OCI-LY7 (cell line): ENCODE measurements at regions not wholly inside any gene's neighbourhood (a gene's known extent, or its start where the extent isn't known, plus 50 kb on each side); places are given as distances from the start of the nearest gene placed in this dataset.
"Not testable (repeated sequence)": the region's sequence is repeated elsewhere in the genome, so short reads cannot be mapped to it uniquely, and the experiment has no call there.

Experiments used
- BruUV-seq: library from RNA; stranded (reverse); fragments of 400-500 nt; replicated peaks from 2 replicates; lab custom pipeline; 2021; lab: Mats Ljungman, UMichigan
- CTCF ChIA-PET: fragments of 300-600 bp; sonication (Branson Sonifier 250); formaldehyde crosslinking; loops from one replicate; lab custom pipeline; 2022; ENCODE audit warnings: antibody characterized with exemption; ENCODE audit not compliant: unreplicated experiment; lab: Charles Lee
- POLR2A ChIA-PET: fragments of 300-600 bp; sonication (Branson Sonifier 250); formaldehyde crosslinking; loops from one replicate; lab custom pipeline; 2022; ENCODE audit warnings: antibody characterized with exemption; lab: Charles Lee
- DNase-seq: peaks from one replicate; pipeline ENCODE4 v3.0.0-alpha.2; 2015; ENCODE audit warnings: low spot score
- H2AFZ ChIP-seq: fragments of 200-600 bp; sonication (generic), shearing (Covaris generic); 2 replicates; pipeline ENCODE4 v1.6.1; 2014; ENCODE audit warnings: mild to moderate bottlenecking, antibody characterized with exemption, low read length, moderate library complexity
- H3K27ac ChIP-seq: fragments of 200-600 bp; sonication (generic); 2 replicates; pipeline ENCODE4 v1.5.1; 2014; ENCODE audit warnings: mixed run types, low read depth, mild to moderate bottlenecking, moderate library complexity, low read length, inconsistent platforms; ENCODE audit not compliant: poor library complexity, severe bottlenecking
- H3K36me3 ChIP-seq: fragments of 200-600 bp; sonication (generic); 2 replicates; pipeline ENCODE4 v1.6.1; 2014; ENCODE audit warnings: mild to moderate bottlenecking, antibody characterized with exemption, low read length, moderate library complexity, mixed read lengths; ENCODE audit not compliant: insufficient read depth
- H3K4me1 ChIP-seq: fragments of 200-600 bp; sonication (generic); 2 replicates; pipeline ENCODE4 v1.5.1; 2014; ENCODE audit warnings: mild to moderate bottlenecking, low read length; ENCODE audit not compliant: insufficient read depth, poor library complexity, severe bottlenecking
- H3K4me2 ChIP-seq: fragments of 200-600 bp; sonication (generic); 2 replicates; pipeline ENCODE4 v1.6.1; 2014; ENCODE audit warnings: mild to moderate bottlenecking, low read length
- H3K4me3 ChIP-seq: fragments of 200-600 bp; sonication (generic); 2 replicates; pipeline ENCODE4 v1.5.1; 2014; ENCODE audit warnings: mild to moderate bottlenecking, low read depth, low read length; ENCODE audit not compliant: poor library complexity, severe bottlenecking
- H3K79me2 ChIP-seq: fragments of 200-600 bp; sonication (generic); 2 replicates; pipeline ENCODE4 v1.6.1; 2016; ENCODE audit warnings: low read depth, mild to moderate bottlenecking, low read length, moderate library complexity, mixed read lengths; ENCODE audit not compliant: insufficient read depth
- H3K9me2 ChIP-seq: fragments of 200-600 bp; sonication (generic); 2 replicates; pipeline ENCODE4 v1.6.1; 2016; ENCODE audit warnings: mild to moderate bottlenecking, low read length, mixed read lengths; ENCODE audit not compliant: insufficient read depth
- H3K9me3 ChIP-seq: fragments of 200-600 bp; sonication (generic); 2 replicates; pipeline ENCODE4 v1.6.1; 2014; ENCODE audit warnings: mild to moderate bottlenecking, mixed run types, low read length, mixed read lengths
- H4K20me1 ChIP-seq: fragments of 200-600 bp; sonication (generic); 2 replicates; pipeline ENCODE4 v1.6.1; 2014; ENCODE audit warnings: mild to moderate bottlenecking, antibody characterized with exemption, low read length, moderate library complexity, mixed read lengths; ENCODE audit not compliant: insufficient read depth
- CTCF ChIP-seq: fragments of 200-600 bp; sonication (generic); conservative IDR thresholded peaks from 2 replicates; pipeline ENCODE4 v1.5.1; 2014; ENCODE audit warnings: mild to moderate bottlenecking, antibody characterized with exemption, low read length, moderate library complexity, mixed read lengths
- EZH2phosphoT487 ChIP-seq: fragments of 200-600 bp; sonication (generic); IDR thresholded peaks from 2 replicates; pipeline ENCODE4 v1.6.1; 2018; ENCODE audit warnings: low read depth, borderline replicate concordance, mild to moderate bottlenecking, mixed run types, antibody characterized with exemption, low read length, moderate library complexity, mixed read lengths
- intact Hi-C: fragments of 100-400 bp; cut with micrococcal nuclease; formaldehyde crosslinking; loops from one replicate; pipeline ENCODE4 v1.10.0; 2022; ENCODE audit not compliant: unreplicated experiment

GRCh38 chr5:1958211-1959010 lies 75.7 kb upstream of the IRX4 start:
- TF ChIP-seq CTCF (no peak), EZH2phosphoT487 (no peak)
- no peak overlapping the region for H3K4me3 ChIP-seq
- ChIA-PET CTCF (no interaction called here), POLR2A (no interaction called here)
- H3K9me3 ChIP-seq: no peaks in the 10 kb centered on the region
- H3K36me3 ChIP-seq: no peaks in the 10 kb centered on the region
- no peaks in the 10 kb centered on the region for H4K20me1 ChIP-seq
- intact Hi-C loops: no loop called here
- no peak for DNase-seq
- no peaks in the 10 kb centered on the region for H3K9me2 ChIP-seq
- no TSS peak for BruUV-seq
- H3K4me1 ChIP-seq: no peaks in the 10 kb centered on the region
- no peak overlapping the region for H3K4me2 ChIP-seq
- no peak overlapping the region for H3K27ac ChIP-seq
- no peak overlapping the region for H2AFZ ChIP-seq
- H3K79me2 ChIP-seq: no peaks in the 10 kb centered on the region

GRCh38 chr5:1955586-1955985 lies 72.9 kb upstream of the IRX4 start:
- H3K4me2 ChIP-seq: no peak overlapping the region
- TF ChIP-seq EZH2phosphoT487: no peak
- TF ChIP-seq CTCF: no peak
- H3K4me1 ChIP-seq: no peaks in the 10 kb centered on the region
- H3K79me2 ChIP-seq: no peaks in the 10 kb centered on the region
- H4K20me1 ChIP-seq: no peaks in the 10 kb centered on the region
- no peak overlapping the region for H3K27ac ChIP-seq
- H2AFZ ChIP-seq: no peak overlapping the region
- CTCF ChIA-PET: no interaction called here
- H3K9me3 ChIP-seq: no peaks in the 10 kb centered on the region
- no peaks in the 10 kb centered on the region for H3K9me2 ChIP-seq
- POLR2A ChIA-PET: no interaction called here
- intact Hi-C loops: no loop called here
- H3K36me3 ChIP-seq: no peaks in the 10 kb centered on the region
- H3K4me3 ChIP-seq: no peak overlapping the region
- no TSS peak for BruUV-seq
- no peak for DNase-seq

GRCh38 chr5:1953710-1954109 lies 71.0 kb upstream of the IRX4 start:
- BruUV-seq, H3K79me2 ChIP-seq, H3K36me3 ChIP-seq, H3K4me1 ChIP-seq, H4K20me1 ChIP-seq, H3K4me2 ChIP-seq, H3K9me2 ChIP-seq, H2AFZ ChIP-seq, DNase-seq, H3K4me3 ChIP-seq, POLR2A ChIA-PET, H3K27ac ChIP-seq, CTCF ChIA-PET, H3K9me3 ChIP-seq, intact Hi-C loops: not testable (repeated sequence)
